WI38 (cell line): ENCODE measurements at regions not wholly inside any gene's neighbourhood (a gene's known extent, or its start where the extent isn't known, plus 50 kb on each side); places are given as distances from the start of the nearest gene placed in this dataset.

Experiments
- H3K4me3 ChIP-seq: 2 replicates; pipeline ENCODE4 v1.5.1; 2011; ENCODE audit warnings: low read depth, mild to moderate bottlenecking, control low read depth, low read length
- CTCF ChIP-seq: IDR thresholded peaks from 2 replicates; pipeline ENCODE4 v1.5.1; 2012; ENCODE audit warnings: low read depth, mild to moderate bottlenecking, control low read depth, low read length

- no peak for TF ChIP-seq CTCF
- no peak overlapping the region for H3K4me3 ChIP-seq
Observed at GRCh38 chr4:44120646-44121045, 328.0 kb downstream of the KCTD8 start.

GRCh38 chr4:44121210-44121609 is 327.4 kb downstream of the KCTD8 start:
- TF ChIP-seq CTCF: no peak
- no peak overlapping the region for H3K4me3 ChIP-seq
